ENCODE measurements at regions not wholly inside any gene's neighbourhood (a gene's known extent, or its start where the extent isn't known, plus 50 kb on each side); places are given as distances from the start of the nearest gene placed in this dataset.

DNA sequence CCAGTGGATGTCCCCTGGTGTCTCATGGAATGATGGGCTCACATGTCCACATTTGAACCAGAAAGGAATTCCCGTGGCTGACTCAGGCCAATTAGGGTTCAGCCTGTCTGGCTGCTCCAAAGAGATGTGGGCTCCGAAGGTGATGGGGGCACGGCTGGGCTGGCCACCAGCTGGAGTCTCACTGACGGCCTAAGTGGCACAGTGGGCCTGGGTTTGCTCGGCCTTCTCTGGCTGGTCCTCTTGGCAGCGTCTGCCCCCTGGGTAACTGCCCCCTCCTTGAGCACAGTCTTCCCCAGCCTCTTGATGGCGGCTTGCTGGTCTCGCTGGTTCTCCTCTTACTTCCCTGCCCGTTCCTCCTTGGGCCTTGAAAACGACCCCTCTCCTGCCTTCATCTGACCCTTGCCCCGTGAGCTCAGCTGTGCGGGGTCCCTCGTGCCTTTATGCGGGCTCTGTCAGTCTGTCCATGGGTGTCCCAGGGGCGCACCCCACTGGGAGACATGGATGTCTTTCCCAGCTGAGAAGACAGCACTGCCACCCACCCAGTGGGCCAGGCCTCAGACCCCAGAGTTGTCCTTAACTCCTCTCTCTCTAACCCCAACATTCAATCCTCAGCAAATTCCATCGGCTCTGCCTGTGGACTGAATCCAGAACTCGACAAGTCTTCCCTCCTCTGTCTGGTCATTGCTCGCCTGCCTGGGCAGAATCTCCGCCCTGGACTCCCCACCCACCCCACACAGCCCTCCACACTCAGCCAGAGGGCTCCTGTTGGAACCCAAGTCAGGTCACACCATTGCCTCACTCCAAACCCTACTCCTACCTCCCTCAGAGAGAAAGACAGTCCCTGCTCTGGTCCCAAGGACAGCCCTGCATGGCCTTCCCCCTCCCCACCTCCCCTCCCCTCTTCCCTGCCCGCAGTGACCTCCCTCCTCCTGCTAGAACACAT lies 78.7 kb downstream of the CEBPB start:
- Histone ChIP-seq H3K9me3 (ENCODE audit: control insufficient read depth, low read length) (no peaks in the 10 kb centered on the region), H3K4me1 (ENCODE audit: control insufficient read depth, insufficient read depth, low read length, poor library complexity, severe bottlenecking) (peaks cover 5% of the 10 kb centered on the region), H3K4me3 (ENCODE audit: extremely low read depth, insufficient read depth, low read length, poor library complexity, severe bottlenecking) (no peak overlapping the region), H3K36me3 (ENCODE audit: control insufficient read depth, insufficient read depth, low read length) (no peaks in the 10 kb centered on the region), H3K27ac (ENCODE audit: low read depth, low read length, severe bottlenecking) (no peak overlapping the region)
- WGBS, 2 experiments (ENCODE audit: insufficient coverage in 2 of 2) = 88 to 89% methylated on average over 17 to 20 of the region's 20 CpGs

GRCh38 chr20:50270034-50270395 lies 79.4 kb downstream of the CEBPB start:
- no peaks in the 10 kb centered on the region for H3K9me3 ChIP-seq (ENCODE audit: control insufficient read depth, low read length)
- no peak overlapping the region for H3K27ac ChIP-seq (ENCODE audit: low read depth, low read length, severe bottlenecking)
- 95 to 100% methylated on average over 7 to 8 of the region's 8 CpGs for WGBS, 2 experiments (ENCODE audit: insufficient coverage in 2 of 2)
- H3K4me3 ChIP-seq (ENCODE audit: extremely low read depth, insufficient read depth, low read length, poor library complexity, severe bottlenecking) = no peak overlapping the region
- no peaks in the 10 kb centered on the region for H3K36me3 ChIP-seq (ENCODE audit: control insufficient read depth, insufficient read depth, low read length)
- H3K4me1 ChIP-seq (ENCODE audit: control insufficient read depth, insufficient read depth, low read length, poor library complexity, severe bottlenecking) = peaks cover 5% of the 10 kb centered on the region

GRCh38 chr20:50270569-50270968 lies 79.9 kb downstream of the CEBPB start:
- 95 to 96% methylated on average over 13 to 17 of the region's 19 CpGs for WGBS, 2 experiments (ENCODE audit: insufficient coverage in 2 of 2)
- no peak overlapping the region for H3K27ac ChIP-seq (ENCODE audit: low read depth, low read length, severe bottlenecking)
- H3K9me3 ChIP-seq (ENCODE audit: control insufficient read depth, low read length) = no peaks in the 10 kb centered on the region
- no peak overlapping the region for H3K4me3 ChIP-seq (ENCODE audit: extremely low read depth, insufficient read depth, low read length, poor library complexity, severe bottlenecking)
- peaks cover 5% of the 10 kb centered on the region for H3K4me1 ChIP-seq (ENCODE audit: control insufficient read depth, insufficient read depth, low read length, poor library complexity, severe bottlenecking)
- no peaks in the 10 kb centered on the region for H3K36me3 ChIP-seq (ENCODE audit: control insufficient read depth, insufficient read depth, low read length)

- H3K4me3 ChIP-seq (ENCODE audit: extremely low read depth, insufficient read depth, low read length, poor library complexity, severe bottlenecking) = no peak overlapping the region
- 90 to 92% methylated on average over 2 to 5 of the region's 7 CpGs for WGBS, 2 experiments (ENCODE audit: insufficient coverage in 2 of 2)
- H3K4me1 ChIP-seq (ENCODE audit: control insufficient read depth, insufficient read depth, low read length, poor library complexity, severe bottlenecking) = peaks cover 5% of the 10 kb centered on the region
- no peaks in the 10 kb centered on the region for H3K9me3 ChIP-seq (ENCODE audit: control insufficient read depth, low read length)
- no peaks in the 10 kb centered on the region for H3K36me3 ChIP-seq (ENCODE audit: control insufficient read depth, insufficient read depth, low read length)
- no peak overlapping the region for H3K27ac ChIP-seq (ENCODE audit: low read depth, low read length, severe bottlenecking)
These were observed 80.5 kb downstream of the CEBPB start for GRCh38 chr20:50271176-50271575.

GRCh38 chr20:50271612-50272011 lies 81.0 kb downstream of the CEBPB start:
- no peaks in the 10 kb centered on the region for H3K9me3 ChIP-seq (ENCODE audit: control insufficient read depth, low read length)
- no peak overlapping the region for H3K27ac ChIP-seq (ENCODE audit: low read depth, low read length, severe bottlenecking)
- no peak overlapping the region for H3K4me3 ChIP-seq (ENCODE audit: extremely low read depth, insufficient read depth, low read length, poor library complexity, severe bottlenecking)
- no peaks in the 10 kb centered on the region for H3K36me3 ChIP-seq (ENCODE audit: control insufficient read depth, insufficient read depth, low read length)
- peaks cover 5% of the 10 kb centered on the region for H3K4me1 ChIP-seq (ENCODE audit: control insufficient read depth, insufficient read depth, low read length, poor library complexity, severe bottlenecking)
- 89 to 95% methylated on average over 7 of the region's 7 CpGs for WGBS, 2 experiments (ENCODE audit: insufficient coverage in 2 of 2)

DNA sequence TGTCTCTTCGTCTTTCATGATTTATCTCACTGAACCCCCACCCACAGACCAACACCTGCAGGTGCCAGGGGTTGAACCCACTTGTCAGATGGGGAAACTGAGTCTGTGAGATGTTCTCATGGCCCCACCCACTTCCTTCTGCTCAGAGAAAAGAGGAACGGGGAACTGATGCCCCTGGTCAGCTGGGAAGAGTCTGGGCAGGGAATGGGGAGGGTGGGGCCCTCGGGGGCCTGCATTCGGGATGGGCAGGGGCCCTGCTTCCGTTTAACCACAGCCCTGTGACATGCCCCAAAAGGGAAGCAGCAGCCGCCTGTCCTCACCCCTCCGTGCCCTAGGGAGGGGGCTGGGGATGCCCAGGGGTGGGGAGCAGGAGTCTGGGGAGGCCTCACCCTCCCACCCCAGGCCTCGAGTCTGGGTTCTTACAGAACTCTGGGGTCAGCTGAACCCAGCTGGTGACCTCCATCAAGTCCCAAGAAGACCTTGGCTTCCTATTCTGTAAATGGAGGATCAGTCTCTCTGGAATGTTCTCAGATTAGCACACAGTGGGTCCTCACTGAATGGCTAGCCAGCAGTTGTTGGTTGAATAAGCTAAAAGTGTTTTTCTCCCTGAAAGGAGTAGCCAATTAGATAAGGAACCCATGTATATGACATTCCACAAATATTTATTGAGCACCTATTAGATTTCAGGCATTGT lies 81.5 kb downstream of the CEBPB start:
- no peaks in the 10 kb centered on the region for H3K9me3 ChIP-seq (ENCODE audit: control insufficient read depth, low read length)
- peaks cover 5% of the 10 kb centered on the region for H3K4me1 ChIP-seq (ENCODE audit: control insufficient read depth, insufficient read depth, low read length, poor library complexity, severe bottlenecking)
- H3K36me3 ChIP-seq (ENCODE audit: control insufficient read depth, insufficient read depth, low read length) = no peaks in the 10 kb centered on the region
- 85 to 90% methylated on average over 3 to 5 of the region's 8 CpGs for WGBS, 2 experiments (ENCODE audit: insufficient coverage in 2 of 2)
- no peak overlapping the region for H3K4me3 ChIP-seq (ENCODE audit: extremely low read depth, insufficient read depth, low read length, poor library complexity, severe bottlenecking)
- H3K27ac ChIP-seq (ENCODE audit: low read depth, low read length, severe bottlenecking) = no peak overlapping the region

GRCh38 chr20:50272724-50273446 lies 82.3 kb downstream of the CEBPB start:
- no peak overlapping the region for H3K27ac ChIP-seq (ENCODE audit: low read depth, low read length, severe bottlenecking)
- whole genome bisulfite sequencing, 2 experiments (ENCODE audit: insufficient coverage in 2 of 2) = 90 to 96% methylated on average over 4 to 6 of the region's 6 CpGs
- no peak overlapping the region for H3K4me3 ChIP-seq (ENCODE audit: extremely low read depth, insufficient read depth, low read length, poor library complexity, severe bottlenecking)
- H3K9me3 ChIP-seq (ENCODE audit: control insufficient read depth, low read length) = no peaks in the 10 kb centered on the region
- H3K36me3 ChIP-seq (ENCODE audit: control insufficient read depth, insufficient read depth, low read length) = no peaks in the 10 kb centered on the region
- H3K4me1 ChIP-seq (ENCODE audit: control insufficient read depth, insufficient read depth, low read length, poor library complexity, severe bottlenecking) = peaks cover 5% of the 10 kb centered on the region

DNA sequence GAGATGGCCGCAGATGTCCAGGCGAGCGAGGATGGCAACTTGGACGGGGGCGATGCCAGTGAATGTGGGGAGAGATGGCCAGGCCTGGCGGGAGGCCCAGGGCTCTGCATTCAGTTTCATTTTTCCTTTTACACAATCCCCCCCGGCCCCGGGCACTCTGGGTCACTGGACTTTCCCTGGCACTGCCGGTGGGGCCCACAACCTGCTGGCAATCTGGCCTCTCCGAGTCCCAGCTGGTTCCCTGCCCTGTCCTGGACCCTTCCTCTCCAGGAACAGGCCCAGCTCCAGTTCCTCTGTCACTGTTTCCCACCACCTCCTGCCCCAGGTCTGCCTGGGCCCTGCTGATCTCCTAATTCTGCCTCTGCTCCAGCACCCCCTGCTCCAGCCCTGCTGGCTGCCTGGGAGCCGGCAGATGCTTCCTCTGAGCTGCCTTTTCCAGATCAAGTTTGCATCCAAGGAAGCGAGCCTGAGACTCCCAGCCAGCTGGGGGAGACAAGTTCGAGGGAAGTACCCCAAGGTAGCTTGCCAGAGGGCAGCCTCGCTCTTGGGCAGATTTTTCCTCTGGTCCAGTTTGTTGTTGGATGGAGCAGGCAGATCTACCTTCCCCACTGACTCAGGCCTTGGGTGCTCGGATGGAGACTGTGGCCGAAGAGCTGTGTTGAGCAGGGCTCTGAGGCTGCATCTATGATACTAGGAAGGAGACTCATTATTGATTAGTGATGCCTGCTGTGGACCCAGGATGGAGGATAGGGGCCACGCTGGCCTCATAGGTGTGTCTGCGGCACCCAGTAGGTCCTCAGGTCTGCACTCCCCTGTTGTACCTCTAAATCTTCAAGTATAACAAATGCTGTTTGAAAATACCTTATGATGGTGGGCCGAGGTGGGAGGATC lies 83.2 kb downstream of the CEBPB start:
- no peak overlapping the region for H3K4me3 ChIP-seq (ENCODE audit: extremely low read depth, insufficient read depth, low read length, poor library complexity, severe bottlenecking)
- no peaks in the 10 kb centered on the region for H3K9me3 ChIP-seq (ENCODE audit: control insufficient read depth, low read length)
- H3K4me1 ChIP-seq (ENCODE audit: control insufficient read depth, insufficient read depth, low read length, poor library complexity, severe bottlenecking) = peaks cover 5% of the 10 kb centered on the region
- WGBS, 2 experiments (ENCODE audit: insufficient coverage in 2 of 2) = 90 to 95% methylated on average over 12 to 16 of the region's 19 CpGs
- no peaks in the 10 kb centered on the region for H3K36me3 ChIP-seq (ENCODE audit: control insufficient read depth, insufficient read depth, low read length)
- no peak overlapping the region for H3K27ac ChIP-seq (ENCODE audit: low read depth, low read length, severe bottlenecking)

DNA sequence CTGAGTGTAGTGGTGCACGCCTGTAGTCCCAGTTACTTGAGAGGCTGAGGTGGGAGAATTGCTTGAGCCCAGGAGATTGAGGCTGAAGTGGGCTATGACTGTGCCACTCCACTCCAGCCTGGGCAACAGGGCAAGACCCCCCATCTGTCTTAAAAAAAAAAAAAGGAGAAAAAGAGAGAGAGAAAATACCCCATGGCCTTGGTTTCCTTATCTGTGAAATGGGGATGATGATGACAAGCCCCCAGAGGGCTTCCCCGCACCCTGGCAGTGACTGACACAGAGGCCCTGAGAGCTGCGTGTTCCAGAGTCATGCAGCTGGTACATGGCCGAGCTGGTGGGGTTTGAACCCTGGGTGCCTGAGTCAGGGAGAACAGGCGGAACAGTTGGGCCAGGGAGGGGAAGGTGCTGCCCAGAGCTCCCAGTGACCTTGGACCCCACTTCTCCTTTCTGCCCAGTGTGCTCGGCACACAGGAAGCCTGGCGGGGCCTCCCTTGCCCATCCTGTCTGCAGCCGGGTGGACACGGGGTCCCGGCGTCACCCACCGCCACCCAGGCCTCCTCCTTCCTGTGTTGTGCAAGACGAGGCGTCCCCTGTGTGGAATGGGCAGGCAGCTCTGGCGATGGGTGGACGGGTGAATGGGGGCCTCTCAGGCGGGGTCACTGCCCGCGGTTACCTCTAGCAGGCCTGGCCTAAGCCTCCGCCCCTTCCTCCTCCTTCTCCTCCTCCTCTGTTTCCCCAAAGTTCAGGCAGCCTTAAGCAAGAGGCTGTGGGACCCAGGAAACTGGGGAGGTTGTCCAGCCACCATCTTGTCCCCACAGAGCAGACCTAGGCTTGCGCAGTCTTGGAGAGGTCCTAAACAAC lies 84.2 kb downstream of the CEBPB start:
- Histone ChIP-seq H3K4me1 (ENCODE audit: control insufficient read depth, insufficient read depth, low read length, poor library complexity, severe bottlenecking) (no peaks in the 10 kb centered on the region), H3K4me3 (ENCODE audit: extremely low read depth, insufficient read depth, low read length, poor library complexity, severe bottlenecking) (no peak overlapping the region), H3K9me3 (ENCODE audit: control insufficient read depth, low read length) (no peaks in the 10 kb centered on the region), H3K27ac (ENCODE audit: low read depth, low read length, severe bottlenecking) (no peak overlapping the region), H3K36me3 (ENCODE audit: control insufficient read depth, insufficient read depth, low read length) (no peaks in the 10 kb centered on the region)
- 93 to 94% methylated on average over 11 to 13 of the region's 21 CpGs for WGBS, 2 experiments (ENCODE audit: insufficient coverage in 2 of 2)
